Astrocyte of the hippocampus (primary cell): ENCODE measurements at regions not wholly inside any gene's neighbourhood (a gene's known extent, or its start where the extent isn't known, plus 50 kb on each side); places are given as distances from the start of the nearest gene placed in this dataset.
A peak's percentile ranks its signal among the peaks of the same experiment; 100 is the strongest.
"Not testable (repeated sequence)": the region's sequence is repeated elsewhere in the genome, so short reads cannot be mapped to it uniquely, and the experiment has no call there.

ENCODE experiments used
- DNase-seq: peaks from one replicate; pipeline ENCODE4 v3.0.0; 2011; ENCODE audit warnings: low read depth, low spot score

GRCh38 chr9:136611606-136612005 lies 51.1 kb upstream of the EGFL7 start:
- DNase-seq: no peak

- no peak for DNase-seq
Measured at GRCh38 chr9:136611119-136611518, 51.6 kb upstream of the EGFL7 start.

- DNase-seq: no peak
Measured at GRCh38 chr9:136610426-136610825, 52.3 kb upstream of the EGFL7 start.

DNA sequence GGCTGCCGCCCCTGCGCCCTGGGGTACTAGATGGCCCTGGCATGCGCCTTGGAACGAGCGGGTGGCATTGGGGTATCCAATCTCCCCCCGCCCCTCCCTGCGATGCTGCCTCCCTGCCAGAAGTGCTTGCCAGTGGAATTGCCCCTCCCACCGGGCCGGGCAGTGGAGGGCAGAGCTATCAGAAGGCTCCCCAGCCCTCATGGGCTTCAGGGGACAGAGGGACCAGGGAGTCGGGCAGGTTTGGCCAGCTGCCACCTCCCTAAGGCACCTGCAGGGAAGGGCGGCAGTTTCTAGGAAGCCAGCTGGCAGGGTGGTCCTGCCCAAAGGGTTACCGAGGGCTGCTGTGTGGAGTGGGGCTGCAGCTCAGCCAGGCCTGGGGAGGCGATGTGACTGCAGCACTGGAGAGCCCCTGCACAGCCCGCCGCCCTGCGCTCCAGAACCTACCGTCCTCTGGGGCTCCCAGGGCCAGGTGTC lies 52.8 kb upstream of the EGFL7 start:
- no peak for DNase-seq

DNA sequence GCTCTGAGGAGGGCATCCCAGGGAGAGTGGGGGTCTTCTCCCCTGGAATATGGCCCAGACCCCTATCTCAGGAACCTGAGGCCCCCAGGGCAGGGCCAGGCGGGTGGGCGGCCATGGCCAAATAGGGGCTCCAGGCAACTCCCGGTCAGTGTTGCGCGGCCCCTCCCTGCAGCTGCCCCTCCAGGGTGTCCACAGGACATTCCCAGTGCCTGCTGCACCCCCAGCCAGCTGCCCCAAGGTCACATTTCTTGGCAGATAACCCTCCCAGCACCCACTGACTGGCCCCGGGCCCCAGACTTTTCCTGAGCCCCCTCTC lies 53.6 kb upstream of the EGFL7 start:
- no peak for DNase-seq

DNA sequence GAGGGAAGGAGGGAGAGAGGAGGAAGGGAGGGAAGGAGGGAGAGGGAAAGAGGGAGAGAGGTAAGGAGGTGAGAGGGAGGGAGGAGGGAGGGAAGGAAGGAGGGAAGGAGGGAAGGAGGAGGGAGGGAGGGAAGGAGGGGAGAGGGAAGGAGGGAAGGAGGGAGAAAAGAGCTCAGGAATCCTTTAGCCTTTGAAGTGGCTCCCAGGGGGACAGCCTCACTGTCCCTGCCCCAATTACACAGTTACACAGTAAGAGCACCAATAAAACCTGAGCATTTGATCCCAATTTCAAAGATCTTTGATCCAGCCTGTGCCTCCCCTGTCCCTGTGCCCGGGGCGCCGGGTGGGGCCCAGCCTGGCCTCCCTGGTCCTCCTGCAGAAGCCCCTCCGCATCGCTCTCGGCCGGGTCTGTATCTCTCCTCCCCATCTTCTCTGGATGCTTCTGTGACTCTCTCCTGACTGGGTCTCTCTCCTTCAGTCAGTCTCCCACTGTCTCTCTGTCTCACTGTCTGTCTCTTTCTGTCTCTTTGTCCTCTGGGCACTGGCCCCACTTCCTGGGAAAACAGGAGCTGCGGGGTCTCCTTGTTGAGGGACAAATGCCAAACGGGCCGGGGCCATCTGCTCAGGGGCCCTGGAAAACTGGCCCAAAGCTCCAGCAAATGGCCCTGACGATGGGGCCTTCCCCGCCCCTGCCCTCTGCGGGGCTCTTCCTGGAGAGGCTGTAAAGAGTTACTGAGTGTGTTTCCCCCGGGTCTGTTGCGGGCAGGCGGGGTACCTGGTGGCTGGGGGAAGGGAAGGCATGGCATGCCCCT lies 54.2 kb upstream of the EGFL7 start:
- no peak for DNase-seq

DNA sequence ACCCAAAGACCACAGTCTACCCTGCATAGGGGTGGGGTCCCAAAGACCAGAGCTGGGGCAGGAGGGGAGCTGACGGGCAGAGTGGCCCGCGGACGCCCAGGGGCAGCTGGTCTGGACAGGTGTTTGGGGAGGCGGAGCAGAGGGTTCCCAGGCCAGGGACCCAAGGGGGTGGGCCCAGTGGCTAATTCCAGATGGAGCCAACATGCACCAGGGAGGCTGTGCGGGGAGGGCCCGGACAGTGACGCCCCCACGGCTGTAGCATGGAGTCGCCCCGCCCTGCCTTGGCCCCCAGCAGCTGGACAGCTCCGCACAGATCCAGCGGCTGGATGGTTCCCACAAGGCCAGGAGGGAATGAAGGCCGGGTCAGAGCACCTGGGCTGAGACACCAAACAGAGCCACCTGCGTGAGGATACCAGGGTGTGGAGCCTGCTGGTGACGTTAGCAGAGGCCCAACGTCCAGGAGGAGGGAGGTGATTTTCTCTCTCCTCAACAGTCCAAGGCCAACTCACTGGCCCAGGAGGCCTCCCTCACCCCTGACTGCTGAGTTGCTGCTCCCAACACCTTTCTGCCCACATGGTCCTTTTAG lies 55.3 kb upstream of the EGFL7 start:
- DNase-seq: no peak

- DNase-seq: no peak
Measured at GRCh38 chr9:136606687-136607333, 55.9 kb upstream of the EGFL7 start.

GRCh38 chr9:136605988-136606660 lies 56.6 kb upstream of the EGFL7 start:
- DNase-seq: peak; percentile 60

DNA sequence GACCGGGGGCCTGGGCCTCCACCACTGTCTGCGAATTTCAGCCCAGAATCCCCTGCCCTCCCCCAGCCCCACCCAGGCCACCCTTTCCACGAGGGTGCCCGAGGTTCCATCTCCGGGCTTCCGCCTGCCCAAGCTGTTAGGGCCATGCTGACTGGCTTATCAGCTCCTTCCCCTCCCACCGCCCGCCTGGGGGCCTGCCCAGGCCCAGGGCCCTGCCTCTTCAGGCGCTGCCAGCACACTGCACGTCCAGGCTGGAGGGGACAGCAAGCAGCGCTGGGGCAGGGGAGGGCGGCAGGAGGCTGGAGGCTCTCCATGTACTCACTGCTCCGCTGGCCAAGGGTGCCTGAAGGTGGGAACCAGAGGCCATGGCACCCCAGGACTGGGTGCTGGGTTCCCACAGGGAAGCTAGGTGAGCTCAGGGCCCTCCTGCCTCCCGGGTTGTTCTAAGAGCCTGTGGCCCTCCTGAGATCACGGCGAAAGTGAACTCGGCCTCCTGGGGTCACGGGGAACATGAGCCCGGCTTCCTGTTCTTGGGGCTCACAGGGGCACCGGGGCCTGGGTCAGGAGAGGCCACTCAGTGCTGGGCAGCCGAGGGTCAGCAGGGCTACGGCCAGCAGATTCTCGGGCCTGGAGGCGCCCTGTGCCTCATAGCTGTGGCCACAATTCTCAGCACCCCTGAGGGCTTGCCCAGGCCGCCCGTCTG lies 57.7 kb upstream of the EGFL7 start:
- DNase-seq: peak; percentile 45

DNA sequence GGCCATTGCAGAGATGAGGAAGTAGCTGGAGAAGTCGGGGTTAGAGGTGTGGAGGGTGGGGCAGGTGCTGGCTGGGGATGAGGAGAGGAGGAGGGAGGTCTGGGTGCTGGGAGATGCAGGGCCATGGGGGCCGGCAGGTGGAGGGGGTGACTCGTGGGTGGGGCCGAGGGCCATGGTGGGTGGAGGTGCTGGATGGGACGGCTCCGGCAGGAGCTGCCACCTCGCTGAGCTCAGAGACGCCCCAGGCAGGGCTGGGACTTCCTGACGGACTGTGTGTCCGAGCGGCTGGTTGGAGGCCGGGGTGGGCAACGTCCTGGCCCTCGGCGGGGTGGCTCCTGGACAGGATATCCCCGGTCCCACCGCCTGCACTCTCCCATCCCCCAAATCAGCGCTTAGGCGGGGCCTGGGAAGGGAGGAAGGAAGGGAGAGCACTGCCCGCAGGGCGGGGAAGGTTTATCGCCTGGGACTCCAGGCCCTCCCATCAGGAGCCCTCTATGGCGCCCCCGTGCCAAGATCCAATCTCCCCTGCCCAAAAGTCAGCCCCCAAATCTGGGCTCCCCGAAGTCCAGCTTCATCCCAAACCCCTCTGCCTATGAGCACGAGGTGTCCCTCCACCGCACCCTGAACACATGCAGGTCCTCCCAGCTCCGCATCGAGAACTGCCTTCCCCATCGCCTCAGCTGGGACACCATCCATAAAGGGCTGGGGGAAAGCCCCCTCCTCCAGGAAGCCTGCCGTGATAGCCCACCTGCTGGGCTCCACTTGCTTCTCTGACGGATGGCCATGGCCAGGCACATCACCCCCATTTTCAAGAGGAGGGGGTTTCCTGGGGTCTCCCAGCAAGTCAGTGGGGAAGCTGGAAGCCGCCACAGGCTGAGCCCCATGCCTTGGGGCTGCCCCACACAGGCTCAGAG lies 58.3 kb upstream of the NOTCH1 start:
- DNase-seq: no peak

DNA sequence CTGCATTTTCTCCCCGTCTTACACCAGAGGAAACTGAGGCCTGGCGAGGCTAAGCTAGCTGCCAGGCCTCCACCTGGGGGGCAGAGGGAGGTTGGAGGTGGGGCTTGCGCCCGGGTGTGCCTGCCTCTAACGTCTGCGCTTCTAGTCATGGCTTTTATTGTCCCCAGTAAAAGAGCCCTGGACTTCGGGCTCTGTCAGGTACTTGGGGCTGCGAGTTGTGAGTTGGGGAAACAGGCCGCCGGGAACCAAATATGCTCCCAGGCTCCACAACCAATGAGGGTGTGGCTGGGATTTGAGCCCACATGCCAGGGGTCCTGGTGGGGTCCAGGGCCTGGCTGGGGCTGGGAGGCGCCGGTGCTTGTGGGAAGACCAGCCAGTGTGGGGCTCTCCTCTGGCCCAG lies 57.4 kb upstream of the NOTCH1 start:
- DNase-seq: no peak

GRCh38 chr9:136602193-136602885 lies 56.5 kb upstream of the NOTCH1 start:
- no peak for DNase-seq

- peak; percentile 61 for DNase-seq
Measured at GRCh38 chr9:136601250-136601973, 55.6 kb upstream of the NOTCH1 start.

- DNase-seq: no peak
Measured at GRCh38 chr9:136599811-136600660, 54.2 kb upstream of the NOTCH1 start.

DNA sequence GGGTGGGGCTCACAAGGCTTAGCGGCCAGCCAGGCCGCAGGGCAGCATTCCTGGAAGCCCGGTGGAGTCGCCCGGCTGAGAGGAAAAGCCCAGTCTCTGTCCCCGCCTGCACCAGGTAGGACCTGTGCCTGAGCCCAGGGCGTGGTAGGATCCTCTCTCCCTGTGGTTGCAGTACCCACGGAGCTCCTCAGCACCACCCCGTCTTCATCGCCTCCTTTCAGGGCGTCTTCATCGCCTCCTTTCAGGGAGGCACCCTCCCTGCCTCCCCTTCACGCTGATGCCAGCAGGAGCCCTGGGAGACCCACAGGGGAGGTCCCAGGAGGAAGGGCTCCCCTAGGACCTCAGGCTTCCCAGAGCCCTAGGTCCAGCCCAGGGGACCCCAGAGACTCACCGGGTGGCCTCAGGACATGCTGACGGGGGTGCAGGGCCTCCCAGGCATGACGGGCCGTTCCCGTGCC lies 53.3 kb upstream of the NOTCH1 start:
- DNase-seq: no peak

DNA sequence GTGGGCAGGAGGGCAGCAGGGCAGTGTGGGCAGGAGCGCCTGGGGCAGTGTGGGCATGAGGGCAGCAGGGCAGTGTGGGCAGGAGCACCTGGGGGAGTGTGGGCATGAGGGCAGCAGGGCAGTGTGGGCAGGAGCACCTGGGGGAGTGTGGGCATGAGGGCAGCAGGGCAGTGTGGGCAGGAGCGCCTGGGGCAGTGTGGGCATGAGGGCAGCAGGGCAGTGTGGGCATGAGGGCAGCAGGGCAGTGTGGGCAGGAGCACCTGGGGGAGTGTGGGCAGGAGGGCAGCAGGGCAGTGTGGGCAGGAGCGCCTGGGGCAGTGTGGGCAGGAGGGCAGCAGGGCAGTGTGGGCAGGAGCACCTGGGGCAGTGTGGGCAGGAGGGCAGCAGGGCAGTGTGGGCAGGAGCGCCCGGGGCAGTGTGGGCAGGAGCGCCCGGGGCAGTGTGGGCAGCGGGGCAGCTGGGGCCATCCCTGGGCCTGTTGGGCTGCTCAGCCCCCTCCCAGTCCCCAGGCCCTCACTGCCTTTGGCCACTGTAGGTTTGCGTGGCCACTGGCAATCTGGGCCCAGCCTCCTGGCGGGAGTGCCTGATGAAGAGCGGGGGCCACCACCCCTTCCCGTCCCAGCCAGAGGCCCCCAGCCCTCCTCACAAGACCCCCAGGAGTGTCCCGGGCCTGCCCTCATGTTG lies 52.7 kb upstream of the NOTCH1 start:
- not testable (repeated sequence) for DNase-seq

GRCh38 chr9:136597965-136598364 lies 52.1 kb upstream of the NOTCH1 start:
- no peak for DNase-seq
